Amniotic epithelial cell (primary cell): ENCODE measurements at regions not wholly inside any gene's neighbourhood (a gene's known extent, or its start where the extent isn't known, plus 50 kb on each side); places are given as distances from the start of the nearest gene placed in this dataset.
"Not testable (repeated sequence)": the region's sequence is repeated elsewhere in the genome, so short reads cannot be mapped to it uniquely, and the experiment has no call there.

Experiments used
- DNase-seq: peaks from one replicate; pipeline ENCODE4 v3.0.0-alpha.2; 2010; ENCODE audit warnings: low read depth

GRCh38 chr13:55038230-55038629 is 2009.6 kb downstream of the OLFM4 start:
- no peak for DNase-seq

- not testable (repeated sequence) for DNase-seq
Observed at GRCh38 chr13:55053891-55054550, 2025.4 kb downstream of the OLFM4 start.

- not testable (repeated sequence) for DNase-seq
Observed at GRCh38 chr13:55055666-55056065, 2027.1 kb downstream of the OLFM4 start.

- no peak for DNase-seq
Observed at GRCh38 chr13:55062662-55063061, 2034.0 kb downstream of the OLFM4 start.

- no peak for DNase-seq
Observed at GRCh38 chr13:55067946-55068345, 2039.3 kb downstream of the OLFM4 start.

- DNase-seq, result no peak
Observed at GRCh38 chr13:55069746-55070145, 2041.1 kb downstream of the OLFM4 start.

- DNase-seq, result no peak
Observed at GRCh38 chr13:55073000-55073399, 2044.4 kb downstream of the OLFM4 start.

GRCh38 chr13:55084630-55085029 is 2056.0 kb downstream of the OLFM4 start:
- DNase-seq, result no peak

GRCh38 chr13:55087085-55087484 is 2053.6 kb upstream of the PRR20A start:
- no peak for DNase-seq

GRCh38 chr13:55090612-55091011 is 2050.1 kb upstream of the PRR20A start:
- DNase-seq, result no peak

GRCh38 chr13:55091172-55091571 is 2049.5 kb upstream of the PRR20A start:
- no peak for DNase-seq

- DNase-seq, result no peak
Observed at GRCh38 chr13:55106509-55106908, 2034.2 kb upstream of the PRR20A start.

- DNase-seq, result no peak
Observed at GRCh38 chr13:55120631-55121030, 2020.1 kb upstream of the PRR20A start.

- no peak for DNase-seq
Observed at GRCh38 chr13:55155046-55155445, 1985.7 kb upstream of the PRR20A start.

GRCh38 chr13:55159765-55160164 is 1981.0 kb upstream of the PRR20A start:
- DNase-seq, result no peak

GRCh38 chr13:55160867-55161266 is 1979.9 kb upstream of the PRR20A start:
- no peak for DNase-seq

GRCh38 chr13:55178582-55178981 is 1962.1 kb upstream of the PRR20A start:
- not testable (repeated sequence) for DNase-seq

GRCh38 chr13:55190996-55191395 is 1949.7 kb upstream of the PRR20A start:
- no peak for DNase-seq

- no peak for DNase-seq
Observed at GRCh38 chr13:55199134-55199533, 1941.6 kb upstream of the PRR20A start.

- DNase-seq, result no peak
Observed at GRCh38 chr13:55214841-55215345, 1925.8 kb upstream of the PRR20A start.

- no peak for DNase-seq
Observed at GRCh38 chr13:55219538-55219937, 1921.2 kb upstream of the PRR20A start.

- DNase-seq, result no peak
Observed at GRCh38 chr13:55229906-55230569, 1910.7 kb upstream of the PRR20A start.

GRCh38 chr13:55230570-55230908 is 1910.2 kb upstream of the PRR20A start:
- DNase-seq, result no peak

- no peak for DNase-seq
Observed at GRCh38 chr13:55234311-55234710, 1906.4 kb upstream of the PRR20A start.
